Stimulated activated memory B cell treated with anti-CD40 and anti-IgM and Interleukin-4, amounts not matched to agents 10 μg/mL and 1 μg/mL and 100 μg/mL, for 72 hours (primary cell): ENCODE measurements at regions not wholly inside any gene's neighbourhood (a gene's known extent, or its start where the extent isn't known, plus 50 kb on each side); places are given as distances from the start of the nearest gene placed in this dataset.

Source experiments
- ATAC-seq: fragments of 150-1000 bp; cut with Tn5 transposase; 2 replicates; pipeline ENCODE4 v1.10.0; 2021
- H3K27ac Mint-ChIP-seq: one replicate; pipeline ENCODE4 v1.8.0; 2022; ENCODE audit warnings: mild to moderate bottlenecking, mixed read lengths
- H3K27me3 Mint-ChIP-seq: one replicate; pipeline ENCODE4 v1.8.0; 2022; ENCODE audit warnings: mixed read lengths
- H3K36me3 Mint-ChIP-seq: one replicate; pipeline ENCODE4 v1.8.0; 2022; ENCODE audit warnings: mixed read lengths
- H3K4me1 Mint-ChIP-seq: one replicate; pipeline ENCODE4 v1.8.0; 2022; ENCODE audit warnings: mixed read lengths
- H3K4me3 Mint-ChIP-seq: one replicate; pipeline ENCODE4 v1.8.0; 2022; ENCODE audit warnings: mild to moderate bottlenecking, moderate library complexity, mixed read lengths
- H3K9me3 Mint-ChIP-seq: one replicate; pipeline ENCODE4 v1.8.0; 2022; ENCODE audit warnings: mixed read lengths

DNA sequence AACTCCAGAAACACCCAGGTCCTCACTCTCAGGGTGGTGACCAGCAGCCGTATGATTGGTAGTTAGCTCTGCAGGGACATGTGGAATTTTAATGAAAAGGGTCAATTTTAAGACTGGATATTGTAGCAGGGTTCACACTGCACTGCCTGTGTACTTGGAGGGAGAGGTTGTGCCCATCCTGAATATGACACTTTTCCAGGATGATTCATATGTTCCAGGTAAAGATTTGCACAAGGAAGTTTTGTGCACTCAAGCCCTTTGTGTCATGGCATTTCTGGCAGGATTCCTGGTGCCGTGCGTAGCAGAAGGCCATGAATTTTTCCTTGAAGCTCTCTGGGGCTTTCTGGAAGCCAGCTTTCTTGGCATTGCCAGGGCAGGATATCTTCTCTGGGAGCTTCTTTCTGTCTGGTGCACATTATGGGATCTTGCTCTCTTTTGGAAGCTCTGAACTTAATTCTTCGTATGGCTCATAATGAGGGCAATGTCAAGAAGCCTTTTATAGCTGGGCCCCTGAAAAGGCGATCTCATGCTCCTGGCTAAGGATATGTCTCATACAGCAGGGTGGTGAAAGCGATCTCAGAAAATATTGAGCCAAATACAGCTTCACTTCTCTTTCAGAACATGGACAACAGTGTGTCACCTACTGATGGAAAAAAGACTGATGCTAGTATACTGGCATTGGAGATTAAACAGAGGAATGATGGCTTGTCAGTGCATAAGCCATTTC, 1133.9 kb downstream of the AACS start:
- no peak overlapping the region for H3K4me3 Mint-ChIP-seq
- H3K4me1 Mint-ChIP-seq, result peaks cover 4% of the 10 kb centered on the region
- no peaks in the 10 kb centered on the region for H3K27me3 Mint-ChIP-seq
- H3K27ac Mint-ChIP-seq, result no peak overlapping the region
- no peaks in the 10 kb centered on the region for H3K36me3 Mint-ChIP-seq
- ATAC-seq, result no peak
- peaks cover 2% of the 10 kb centered on the region for H3K9me3 Mint-ChIP-seq

DNA sequence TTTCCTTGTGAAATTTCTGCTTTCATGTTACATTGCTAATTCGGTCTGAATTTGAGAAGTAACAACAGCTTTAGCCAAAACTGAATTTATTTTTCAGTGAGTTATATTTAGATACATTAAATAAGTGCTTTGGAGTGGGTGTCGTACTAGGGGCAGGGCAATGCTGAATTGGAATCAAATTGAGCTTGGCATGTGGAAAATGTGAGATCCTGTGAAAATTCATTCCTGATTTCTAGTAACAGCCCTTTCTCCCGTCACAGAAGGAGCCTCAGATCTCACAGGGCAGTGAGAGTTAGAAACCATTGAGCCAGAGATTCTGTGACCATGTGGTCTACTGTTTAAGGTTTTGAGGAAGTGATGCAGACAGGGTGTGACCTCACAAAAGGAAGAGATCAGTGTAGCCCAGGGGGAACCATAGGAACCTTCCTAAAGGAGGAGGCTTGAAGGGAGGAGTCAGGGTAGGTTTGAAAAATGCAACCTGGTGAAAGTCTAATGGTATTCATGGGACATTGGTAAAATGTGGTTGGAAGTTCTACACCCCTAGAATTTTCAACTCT, 1136.8 kb downstream of the AACS start:
- ATAC-seq, result peak; percentile 76
- Mint-ChIP-seq H3K36me3 (no peaks in the 10 kb centered on the region), H3K27ac (peak overlapping the region; percentile 60), H3K9me3 (peaks cover 6% of the 10 kb centered on the region), H3K27me3 (no peaks in the 10 kb centered on the region), H3K4me1 (peaks cover 4% of the 10 kb centered on the region), H3K4me3 (no peak overlapping the region)

DNA sequence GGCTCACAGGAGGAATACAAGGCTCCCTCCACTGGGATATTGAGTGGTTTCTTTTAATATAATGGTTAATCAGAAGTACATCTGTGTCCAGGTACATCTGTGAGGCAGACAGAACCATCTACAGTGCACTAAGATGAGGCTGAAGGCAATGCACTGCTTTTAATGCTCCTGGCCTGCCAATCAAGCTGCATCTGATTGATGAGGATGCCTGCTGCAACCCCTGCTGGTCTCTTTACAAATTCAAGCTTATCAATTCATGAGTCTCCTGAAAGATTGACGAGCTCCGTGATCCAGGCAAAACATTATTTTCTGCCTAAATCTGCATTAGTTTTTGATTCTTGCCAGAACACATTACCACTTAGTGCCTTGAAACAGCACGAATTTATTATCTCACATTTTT, 1139.1 kb downstream of the AACS start:
- no peaks in the 10 kb centered on the region for H3K27me3 Mint-ChIP-seq
- H3K27ac Mint-ChIP-seq, result no peak overlapping the region
- peaks cover 4% of the 10 kb centered on the region for H3K4me1 Mint-ChIP-seq
- H3K36me3 Mint-ChIP-seq, result no peaks in the 10 kb centered on the region
- H3K4me3 Mint-ChIP-seq, result no peak overlapping the region
- ATAC-seq, result no peak
- H3K9me3 Mint-ChIP-seq, result peaks cover 6% of the 10 kb centered on the region

DNA sequence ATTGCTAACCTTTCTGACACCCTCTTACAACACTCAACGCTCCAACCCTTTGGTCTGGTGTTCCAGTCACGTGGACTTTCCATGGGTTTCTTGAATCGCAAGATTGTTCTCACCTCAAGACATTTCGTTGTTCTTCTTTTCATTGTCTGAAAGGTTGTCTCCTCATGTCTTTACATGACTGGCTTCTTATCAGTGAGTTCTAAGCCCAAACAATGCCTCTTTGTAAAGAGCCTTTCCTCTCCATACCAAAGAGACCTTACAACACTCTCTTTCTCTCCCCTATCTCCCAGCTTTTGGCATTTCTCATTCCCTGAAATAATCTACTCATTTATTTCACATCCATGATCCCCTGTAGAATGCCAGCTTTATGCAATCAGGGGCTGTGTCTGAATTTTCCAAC, 1144.8 kb downstream of the AACS start:
- H3K36me3 Mint-ChIP-seq, result no peaks in the 10 kb centered on the region

DNA sequence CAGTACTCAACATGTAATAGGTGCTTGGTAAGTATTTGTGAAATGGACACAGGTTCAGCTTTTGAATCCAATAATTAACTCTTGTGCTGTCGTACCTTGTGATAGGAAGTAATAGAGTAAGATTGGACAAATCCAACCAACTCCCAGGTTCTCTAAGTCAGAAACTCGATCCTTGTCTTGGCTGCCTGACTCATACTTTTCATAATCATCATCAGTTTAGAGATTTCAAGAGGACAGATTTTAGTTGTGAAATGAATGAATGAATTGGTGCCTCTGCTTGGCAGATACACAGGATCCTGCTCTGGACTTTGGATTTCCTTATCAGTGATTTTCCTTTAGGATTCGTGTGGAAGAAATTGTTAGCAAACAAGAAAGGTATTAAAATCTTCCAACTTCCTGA, 1145.2 kb downstream of the AACS start:
- H3K4me3 Mint-ChIP-seq, result no peak overlapping the region
- H3K27me3 Mint-ChIP-seq, result no peaks in the 10 kb centered on the region
- no peaks in the 10 kb centered on the region for H3K36me3 Mint-ChIP-seq
- no peak overlapping the region for H3K27ac Mint-ChIP-seq
- H3K4me1 Mint-ChIP-seq, result no peaks in the 10 kb centered on the region
- ATAC-seq, result no peak
- H3K9me3 Mint-ChIP-seq, result peaks cover 6% of the 10 kb centered on the region

More for the DNA sequence above, 1144.8 kb downstream of the AACS start:
- H3K27ac Mint-ChIP-seq, result no peak overlapping the region
- H3K4me3 Mint-ChIP-seq, result no peak overlapping the region
- ATAC-seq, result no peak
- H3K27me3 Mint-ChIP-seq, result no peaks in the 10 kb centered on the region
- H3K9me3 Mint-ChIP-seq, result peaks cover 6% of the 10 kb centered on the region
- no peaks in the 10 kb centered on the region for H3K4me1 Mint-ChIP-seq

DNA sequence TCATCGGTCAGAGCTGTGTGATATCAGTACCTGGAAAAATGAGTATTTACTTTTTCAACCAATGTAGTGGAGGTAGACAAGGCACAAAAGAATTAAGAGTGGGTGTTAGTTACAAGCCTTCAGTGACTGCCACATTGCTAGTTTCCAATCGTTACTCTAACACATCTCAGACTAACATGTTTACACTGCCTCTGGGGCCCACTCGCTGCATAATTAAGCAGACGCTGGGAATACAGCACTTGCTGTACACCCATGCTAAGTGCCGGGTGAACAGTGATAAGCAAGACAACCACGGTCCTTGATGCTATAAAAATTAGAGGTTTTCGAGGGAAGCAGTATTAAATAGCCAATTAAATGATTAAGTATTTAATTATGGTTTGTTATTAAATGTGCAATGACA, 1147.6 kb downstream of the AACS start:
- no peaks in the 10 kb centered on the region for H3K36me3 Mint-ChIP-seq
- no peaks in the 10 kb centered on the region for H3K4me1 Mint-ChIP-seq
- ATAC-seq, result no peak
- no peaks in the 10 kb centered on the region for H3K9me3 Mint-ChIP-seq
- no peak overlapping the region for H3K27ac Mint-ChIP-seq
- no peaks in the 10 kb centered on the region for H3K27me3 Mint-ChIP-seq
- no peak overlapping the region for H3K4me3 Mint-ChIP-seq

DNA sequence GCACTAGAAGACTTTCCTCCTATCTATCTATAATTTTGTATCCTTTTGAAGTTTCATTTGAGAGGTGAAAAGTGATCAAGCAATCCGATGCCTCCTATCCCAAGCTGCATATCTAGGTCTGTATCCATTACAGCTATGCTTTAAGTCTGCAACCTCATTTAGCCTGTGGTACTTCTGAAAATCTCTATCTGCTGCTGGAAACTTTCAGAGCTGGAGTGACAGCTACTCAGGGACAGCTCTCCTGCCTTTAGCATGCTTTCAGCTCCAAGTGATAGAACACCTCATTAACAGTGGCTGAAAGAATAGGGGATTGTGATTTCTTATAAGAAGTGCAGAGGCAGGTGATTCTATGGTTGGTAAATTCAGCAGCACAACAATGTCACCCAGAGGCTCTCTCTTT, 1153.5 kb downstream of the AACS start:
- Mint-ChIP-seq H3K9me3 (no peaks in the 10 kb centered on the region), H3K27me3 (no peaks in the 10 kb centered on the region), H3K4me3 (no peak overlapping the region), H3K27ac (no peak overlapping the region), H3K4me1 (no peaks in the 10 kb centered on the region), H3K36me3 (no peaks in the 10 kb centered on the region)
- ATAC-seq, result no peak

DNA sequence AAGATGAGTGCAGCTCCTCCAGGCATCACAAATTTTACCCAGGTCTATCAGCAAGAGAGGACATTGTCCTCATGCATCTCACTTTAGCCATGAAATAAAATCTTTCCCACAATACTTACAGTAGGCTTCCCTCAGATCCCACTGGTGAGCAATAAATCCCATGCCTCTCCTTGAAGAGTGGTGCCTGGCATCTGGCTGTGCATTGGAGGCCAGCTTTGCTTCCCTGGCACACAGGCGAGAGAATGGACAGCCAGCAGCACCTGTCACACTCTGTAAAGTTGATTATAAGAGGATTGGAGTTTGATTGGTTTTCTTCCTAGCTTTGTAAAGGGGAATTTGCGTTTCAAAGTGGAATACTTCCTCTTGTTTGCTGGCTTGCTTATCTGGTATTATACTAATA, 1153.9 kb downstream of the AACS start:
- no peaks in the 10 kb centered on the region for H3K27me3 Mint-ChIP-seq
- H3K27ac Mint-ChIP-seq, result no peak overlapping the region
- no peak for ATAC-seq
- no peaks in the 10 kb centered on the region for H3K9me3 Mint-ChIP-seq
- H3K4me1 Mint-ChIP-seq, result no peaks in the 10 kb centered on the region
- H3K36me3 Mint-ChIP-seq, result no peaks in the 10 kb centered on the region
- H3K4me3 Mint-ChIP-seq, result no peak overlapping the region

DNA sequence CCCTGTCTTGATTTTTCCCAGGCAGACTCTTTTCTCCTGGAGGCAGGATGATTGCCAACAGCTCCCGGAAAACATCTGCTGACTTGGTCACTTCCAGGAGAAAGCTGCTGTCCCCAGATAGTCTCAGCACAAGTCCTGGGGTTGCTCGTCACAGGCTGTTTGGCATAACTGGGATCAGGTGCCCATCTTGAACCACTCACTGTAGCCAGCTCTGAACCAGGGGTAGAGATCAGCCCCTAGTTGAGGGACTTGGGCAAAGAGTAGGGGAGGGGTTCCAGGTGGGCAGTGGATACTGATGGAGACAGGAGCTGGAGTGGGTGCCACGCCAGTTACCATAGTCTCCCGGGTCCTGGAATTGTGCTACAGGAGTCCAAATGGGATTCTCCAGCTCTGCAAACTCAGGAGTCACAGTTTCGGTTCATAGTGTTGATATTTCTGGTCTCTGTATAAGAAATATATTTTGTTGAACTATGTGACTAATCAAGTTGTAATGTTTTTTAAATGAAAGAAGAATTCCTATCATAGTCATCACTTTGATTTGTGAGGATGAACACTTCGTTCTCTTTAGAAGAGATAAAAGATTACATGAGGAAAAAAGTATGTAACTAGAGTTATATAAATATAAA, 1154.5 kb downstream of the AACS start:
- Mint-ChIP-seq H3K27ac (no peak overlapping the region), H3K36me3 (no peaks in the 10 kb centered on the region), H3K4me3 (no peak overlapping the region), H3K27me3 (no peaks in the 10 kb centered on the region), H3K4me1 (no peaks in the 10 kb centered on the region), H3K9me3 (no peaks in the 10 kb centered on the region)
- ATAC-seq, result no peak

DNA sequence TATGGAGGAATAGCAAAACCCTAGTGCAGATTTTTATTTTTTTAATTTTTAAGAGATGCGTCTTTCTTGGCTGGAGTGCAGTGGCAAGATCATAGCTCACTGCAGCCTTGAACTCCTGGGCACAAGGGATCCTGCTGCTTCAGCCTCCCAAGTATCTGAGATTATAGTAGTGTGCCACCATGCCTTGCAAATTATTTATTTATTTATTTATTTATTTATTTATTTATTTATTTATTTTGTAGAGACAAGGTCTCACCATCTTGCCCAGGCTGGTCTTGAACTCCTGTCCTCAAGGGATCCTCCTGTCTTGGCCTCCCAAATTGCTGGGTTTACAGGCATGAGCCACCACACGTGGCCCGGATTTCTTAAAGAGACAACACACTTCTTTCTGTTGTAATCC, 1158.8 kb downstream of the AACS start:
- no peak for ATAC-seq
- peaks cover 6% of the 10 kb centered on the region for H3K9me3 Mint-ChIP-seq
- no peaks in the 10 kb centered on the region for H3K36me3 Mint-ChIP-seq

DNA sequence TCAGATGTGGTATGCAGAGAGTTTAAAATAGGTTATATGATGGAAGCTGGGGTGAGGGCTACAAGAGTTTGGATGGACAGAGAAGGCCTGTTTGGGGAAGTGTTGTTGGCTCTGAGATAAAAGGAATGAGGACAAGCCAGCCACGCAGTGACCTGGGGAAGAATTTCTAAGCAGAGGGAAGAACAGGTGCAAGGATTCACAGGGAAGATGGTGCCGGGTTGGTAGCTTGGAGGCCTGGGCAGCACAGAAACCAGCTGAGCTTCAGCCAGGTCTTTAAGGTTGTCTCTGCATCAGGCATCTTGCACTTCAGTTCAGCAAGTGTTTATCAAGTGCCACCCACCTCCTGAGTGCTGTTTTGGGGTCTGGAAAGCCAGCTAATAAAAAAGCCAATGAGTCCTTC, 1163.7 kb downstream of the AACS start:
- H3K4me3 Mint-ChIP-seq, result no peak overlapping the region
- peaks cover 6% of the 10 kb centered on the region for H3K9me3 Mint-ChIP-seq
- H3K27me3 Mint-ChIP-seq, result no peaks in the 10 kb centered on the region
- no peak for ATAC-seq
- H3K27ac Mint-ChIP-seq, result no peak overlapping the region
- no peaks in the 10 kb centered on the region for H3K36me3 Mint-ChIP-seq
- H3K4me1 Mint-ChIP-seq, result no peaks in the 10 kb centered on the region

More for the DNA sequence above, 1158.8 kb downstream of the AACS start:
- Mint-ChIP-seq H3K27ac (no peak overlapping the region), H3K27me3 (no peaks in the 10 kb centered on the region), H3K4me1 (no peaks in the 10 kb centered on the region), H3K4me3 (no peak overlapping the region)

DNA sequence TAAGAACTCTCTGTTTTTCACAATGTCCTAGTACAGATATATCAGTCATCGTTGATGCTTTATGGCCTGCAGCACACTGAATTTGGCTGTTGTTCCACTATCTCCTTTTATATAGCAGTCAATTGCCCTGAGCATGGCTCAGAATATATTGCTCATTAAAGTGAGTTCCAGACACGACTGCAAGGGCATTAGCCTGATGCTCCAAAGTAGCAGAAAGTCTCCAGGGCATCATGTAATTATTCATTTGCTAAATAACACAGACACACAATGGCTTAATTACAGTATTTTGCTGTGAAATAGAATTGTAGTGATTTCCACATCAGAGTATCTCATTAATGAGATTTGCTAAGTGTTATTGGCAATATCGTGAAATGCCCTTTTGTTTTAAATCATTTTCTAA, 1167.5 kb downstream of the AACS start:
- no peak for ATAC-seq
- Mint-ChIP-seq H3K27ac (no peak overlapping the region), H3K27me3 (no peaks in the 10 kb centered on the region)

DNA sequence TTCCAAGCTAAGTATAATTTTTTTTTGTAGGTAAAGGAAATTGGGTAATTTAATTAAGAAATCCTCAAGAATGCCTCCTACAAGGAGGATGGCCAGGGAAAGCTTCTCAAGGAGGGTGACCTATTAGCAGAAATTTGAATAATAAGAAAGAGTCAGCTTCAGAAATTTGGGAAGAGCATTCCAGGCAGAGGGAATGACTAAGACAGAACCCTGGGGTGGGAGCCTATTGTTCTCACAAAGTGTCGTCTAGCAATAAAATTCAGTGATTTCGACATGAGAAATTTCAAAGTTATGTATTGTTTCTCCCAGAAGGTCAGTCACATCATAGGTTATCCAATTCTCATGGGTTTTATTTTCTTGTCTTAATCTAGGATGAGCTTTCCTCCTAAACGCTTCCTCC, 1168.4 kb downstream of the AACS start:
- H3K4me1 Mint-ChIP-seq, result no peaks in the 10 kb centered on the region
- no peak overlapping the region for H3K4me3 Mint-ChIP-seq
- peaks cover 5% of the 10 kb centered on the region for H3K9me3 Mint-ChIP-seq
- H3K36me3 Mint-ChIP-seq, result no peaks in the 10 kb centered on the region
- ATAC-seq, result no peak
- no peaks in the 10 kb centered on the region for H3K27me3 Mint-ChIP-seq
- no peak overlapping the region for H3K27ac Mint-ChIP-seq

More for the DNA sequence above, 1167.5 kb downstream of the AACS start:
- H3K4me1 Mint-ChIP-seq, result no peaks in the 10 kb centered on the region
- H3K4me3 Mint-ChIP-seq, result no peak overlapping the region
- H3K9me3 Mint-ChIP-seq, result no peaks in the 10 kb centered on the region
- H3K36me3 Mint-ChIP-seq, result no peaks in the 10 kb centered on the region

DNA sequence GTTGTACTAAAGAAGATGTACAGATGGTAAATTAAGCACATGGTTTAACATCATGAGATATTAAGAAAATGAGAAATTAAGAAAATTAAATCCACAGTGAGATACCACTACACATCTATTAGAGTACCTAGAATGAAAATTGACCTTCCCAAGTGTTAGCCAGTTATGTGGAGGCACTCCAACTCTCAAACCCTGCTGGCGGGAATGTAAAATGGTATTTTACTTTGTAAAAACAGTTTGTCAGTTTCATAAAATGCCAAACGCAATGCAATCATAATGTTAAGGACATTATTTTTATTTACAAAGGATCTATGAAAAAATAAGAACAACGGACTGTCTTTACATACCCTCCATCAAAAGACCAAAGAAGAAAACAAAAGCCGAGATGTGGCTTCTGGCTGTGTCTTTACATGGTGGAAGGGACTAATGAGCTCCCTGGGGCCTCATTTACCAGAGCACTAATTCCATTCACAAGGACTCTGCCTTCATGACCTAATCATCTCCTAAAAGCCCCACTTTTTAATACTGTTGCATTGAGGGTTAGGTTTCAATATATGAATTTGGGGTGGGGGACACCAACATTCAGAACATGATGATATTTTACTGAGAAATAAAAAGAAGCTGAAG, 1178.7 kb downstream of the AACS start:
- Mint-ChIP-seq H3K9me3 (peaks cover 3% of the 10 kb centered on the region), H3K27ac (no peak overlapping the region), H3K4me3 (no peak overlapping the region)

DNA sequence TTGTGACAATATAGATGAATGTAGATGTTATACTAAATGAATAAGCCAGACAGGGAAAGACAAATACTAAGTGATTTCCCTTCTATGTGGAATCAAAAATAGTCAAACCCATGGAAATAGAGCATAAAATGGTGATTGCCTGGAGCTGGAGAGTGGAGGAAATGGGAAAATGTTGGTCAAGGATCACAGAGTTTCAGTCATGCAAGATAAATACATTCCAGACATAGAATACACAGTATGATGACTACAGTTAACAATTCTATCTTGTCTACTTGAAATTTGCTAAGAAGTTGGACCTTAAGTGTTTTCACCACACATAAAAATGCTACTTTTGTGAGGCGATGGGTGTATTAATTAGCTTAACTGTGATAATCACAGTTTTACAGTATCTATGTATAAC, 1182.7 kb downstream of the AACS start:
- Mint-ChIP-seq H3K4me1 (no peaks in the 10 kb centered on the region), H3K9me3 (peaks cover 6% of the 10 kb centered on the region), H3K27ac (no peak overlapping the region), H3K27me3 (no peaks in the 10 kb centered on the region), H3K36me3 (no peaks in the 10 kb centered on the region), H3K4me3 (no peak overlapping the region)
- ATAC-seq, result no peak

More for the DNA sequence above, 1178.7 kb downstream of the AACS start:
- no peaks in the 10 kb centered on the region for H3K36me3 Mint-ChIP-seq
- ATAC-seq, result no peak
- H3K4me1 Mint-ChIP-seq, result no peaks in the 10 kb centered on the region
- no peaks in the 10 kb centered on the region for H3K27me3 Mint-ChIP-seq
